ENCODE measurements at regions not wholly inside any gene's neighbourhood (a gene's known extent, or its start where the extent isn't known, plus 50 kb on each side); places are given as distances from the start of the nearest gene placed in this dataset.

DNA sequence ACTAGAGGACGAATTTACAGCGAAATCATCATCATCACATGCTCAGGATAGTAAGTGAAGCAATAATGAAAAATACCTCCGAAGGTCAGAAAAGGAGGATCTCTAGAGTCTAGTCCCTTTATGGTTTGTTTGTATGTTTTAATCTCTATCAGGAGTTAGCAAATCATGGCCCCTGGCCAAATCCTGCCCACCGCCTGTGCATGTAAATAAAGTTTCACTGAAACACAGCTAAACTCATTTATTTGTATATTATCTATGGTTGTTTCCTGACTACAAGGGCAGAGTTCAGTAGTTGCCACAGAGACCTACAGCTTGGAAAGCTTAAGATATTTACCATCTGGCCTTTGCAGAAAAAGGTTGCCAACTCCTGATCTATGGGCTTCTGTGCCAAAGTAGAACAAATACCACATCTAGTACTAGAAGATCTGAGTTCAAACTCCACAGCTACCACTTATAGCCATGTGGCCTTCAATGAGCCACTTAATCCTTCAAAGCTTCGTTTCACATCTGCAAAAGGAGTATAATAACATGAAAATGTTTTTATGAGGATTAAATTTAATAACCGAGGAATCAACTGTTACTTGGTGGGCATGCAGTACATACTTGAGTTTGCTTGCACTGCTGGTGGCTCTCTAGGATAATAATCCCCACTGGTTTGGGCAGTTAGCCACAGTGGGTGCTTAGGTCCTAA lies 94.0 kb upstream of the KIF26B start:
- no peak for TF ChIP-seq POLR2A (IDR thresholded peaks at IDR 0.05)
- TF ChIP-seq, protein P1, sequence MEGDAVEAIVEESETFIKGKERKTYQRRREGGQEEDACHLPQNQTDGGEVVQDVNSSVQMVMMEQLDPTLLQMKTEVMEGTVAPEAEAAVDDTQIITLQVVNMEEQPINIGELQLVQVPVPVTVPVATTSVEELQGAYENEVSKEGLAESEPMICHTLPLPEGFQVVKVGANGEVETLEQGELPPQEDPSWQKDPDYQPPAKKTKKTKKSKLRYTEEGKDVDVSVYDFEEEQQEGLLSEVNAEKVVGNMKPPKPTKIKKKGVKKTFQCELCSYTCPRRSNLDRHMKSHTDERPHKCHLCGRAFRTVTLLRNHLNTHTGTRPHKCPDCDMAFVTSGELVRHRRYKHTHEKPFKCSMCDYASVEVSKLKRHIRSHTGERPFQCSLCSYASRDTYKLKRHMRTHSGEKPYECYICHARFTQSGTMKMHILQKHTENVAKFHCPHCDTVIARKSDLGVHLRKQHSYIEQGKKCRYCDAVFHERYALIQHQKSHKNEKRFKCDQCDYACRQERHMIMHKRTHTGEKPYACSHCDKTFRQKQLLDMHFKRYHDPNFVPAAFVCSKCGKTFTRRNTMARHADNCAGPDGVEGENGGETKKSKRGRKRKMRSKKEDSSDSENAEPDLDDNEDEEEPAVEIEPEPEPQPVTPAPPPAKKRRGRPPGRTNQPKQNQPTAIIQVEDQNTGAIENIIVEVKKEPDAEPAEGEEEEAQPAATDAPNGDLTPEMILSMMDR (IDR thresholded peaks at IDR 0.05): no peak

All from body of pancreas (tissue), 4 donors.